DOHH2 (cell line): ENCODE measurements at regions not wholly inside any gene's neighbourhood (a gene's known extent, or its start where the extent isn't known, plus 50 kb on each side); places are given as distances from the start of the nearest gene placed in this dataset.

Source experiments
- CTCF ChIP-seq: fragments of 200-600 bp; sonication (generic); IDR thresholded peaks from one replicate; pipeline ENCODE4 v1.5.1; 2014; ENCODE audit warnings: antibody characterized with exemption, mild to moderate bottlenecking, low read depth, low read length; ENCODE audit not compliant: poor library complexity, severe bottlenecking
- EZH2phosphoT487 ChIP-seq: fragments of 200-600 bp; sonication (generic); IDR thresholded peaks from 2 replicates; pipeline ENCODE4 v1.6.1; 2017; ENCODE audit warnings: borderline replicate concordance, mild to moderate bottlenecking, antibody characterized with exemption, low read length, moderate library complexity, mixed read lengths

GRCh38 chr15:25525741-25526140, 86.9 kb upstream of the UBE3A start:
- no peak for TF ChIP-seq CTCF
- no peak for TF ChIP-seq EZH2phosphoT487
